ENCODE measurements at regions not wholly inside any gene's neighbourhood (a gene's known extent, or its start where the extent isn't known, plus 50 kb on each side); places are given as distances from the start of the nearest gene placed in this dataset.

GRCh38 chr1:188903241-188903640 is 1574.4 kb downstream of the BRINP3 start:
- no peak overlapping the region for H3K27ac ChIP-seq (ENCODE audit: low read depth, low read length)
- no peak overlapping the region for H2AFZ ChIP-seq (ENCODE audit: low read length)
- peaks cover 5% of the 10 kb centered on the region for H3K9me3 ChIP-seq (ENCODE audit: low read depth, low read length)
- no peaks in the 10 kb centered on the region for H3K4me1 ChIP-seq (ENCODE audit: insufficient read depth, low read length)
- no peaks in the 10 kb centered on the region for H3K36me3 ChIP-seq (ENCODE audit: insufficient read depth, low read length)
- no peaks in the 10 kb centered on the region for H3K27me3 ChIP-seq (ENCODE audit: insufficient read depth, low read length)
- no peak for DNase-seq (ENCODE audit: insufficient read length, low spot score, missing footprints)
- no peaks in the 10 kb centered on the region for H4K20me1 ChIP-seq (ENCODE audit: insufficient read depth, low read length)
- no peak for TF ChIP-seq CTCF (IDR thresholded peaks at IDR 0.05; ENCODE audit: extremely low read depth, low read depth, low read length)
- H3K79me2 ChIP-seq (ENCODE audit: insufficient read depth, low read length): no peaks in the 10 kb centered on the region
- H3K4me3 ChIP-seq (ENCODE audit: insufficient read depth, low read length): no peak overlapping the region
- no peak overlapping the region for H3K4me2 ChIP-seq (ENCODE audit: insufficient read depth, low read length)

- no peaks in the 10 kb centered on the region for H3K36me3 ChIP-seq (ENCODE audit: insufficient read depth, low read length)
- no peaks in the 10 kb centered on the region for H4K20me1 ChIP-seq (ENCODE audit: insufficient read depth, low read length)
- H3K4me3 ChIP-seq (ENCODE audit: insufficient read depth, low read length): no peak overlapping the region
- no peaks in the 10 kb centered on the region for H3K27me3 ChIP-seq (ENCODE audit: insufficient read depth, low read length)
- no peak overlapping the region for H3K27ac ChIP-seq (ENCODE audit: low read depth, low read length)
- TF ChIP-seq CTCF (IDR thresholded peaks at IDR 0.05; ENCODE audit: extremely low read depth, low read depth, low read length): no peak
- H3K79me2 ChIP-seq (ENCODE audit: insufficient read depth, low read length): no peaks in the 10 kb centered on the region
- no peak overlapping the region for H3K4me2 ChIP-seq (ENCODE audit: insufficient read depth, low read length)
- H2AFZ ChIP-seq (ENCODE audit: low read length): no peak overlapping the region
- no peak for DNase-seq (ENCODE audit: insufficient read length, low spot score, missing footprints)
- peaks cover 5% of the 10 kb centered on the region for H3K9me3 ChIP-seq (ENCODE audit: low read depth, low read length)
- no peaks in the 10 kb centered on the region for H3K4me1 ChIP-seq (ENCODE audit: insufficient read depth, low read length)
These were observed 1573.5 kb downstream of the BRINP3 start for GRCh38 chr1:188904201-188904600.

- no peak overlapping the region for H2AFZ ChIP-seq (ENCODE audit: low read length)
These were observed 1570.6 kb downstream of the BRINP3 start for GRCh38 chr1:188906921-188907641.

More at GRCh38 chr1:188906921-188907641, 1570.6 kb downstream of the BRINP3 start:
- Histone ChIP-seq H3K27me3 (ENCODE audit: insufficient read depth, low read length) (no peaks in the 10 kb centered on the region), H3K27ac (ENCODE audit: low read depth, low read length) (no peak overlapping the region), H3K9me3 (ENCODE audit: low read depth, low read length) (peaks cover 5% of the 10 kb centered on the region), H3K4me1 (ENCODE audit: insufficient read depth, low read length) (no peaks in the 10 kb centered on the region), H3K36me3 (ENCODE audit: insufficient read depth, low read length) (no peaks in the 10 kb centered on the region), H4K20me1 (ENCODE audit: insufficient read depth, low read length) (no peaks in the 10 kb centered on the region), H3K4me3 (ENCODE audit: insufficient read depth, low read length) (no peak overlapping the region), H3K4me2 (ENCODE audit: insufficient read depth, low read length) (no peak overlapping the region), H3K79me2 (ENCODE audit: insufficient read depth, low read length) (no peaks in the 10 kb centered on the region)
- TF ChIP-seq CTCF (IDR thresholded peaks at IDR 0.05; ENCODE audit: extremely low read depth, low read depth, low read length): no peak
- no peak for DNase-seq (ENCODE audit: insufficient read length, low spot score, missing footprints)
